Superior temporal gyrus (tissue), 1 donor: ENCODE measurements at regions not wholly inside any gene's neighbourhood (a gene's known extent, or its start where the extent isn't known, plus 50 kb on each side); places are given as distances from the start of the nearest gene placed in this dataset.
A peak's percentile ranks its signal among the peaks of the same experiment; 100 is the strongest.
"Not testable (repeated sequence)": the region's sequence is repeated elsewhere in the genome, so short reads cannot be mapped to it uniquely, and the experiment has no call there.

Experiments used
- DNase-seq: peaks from one replicate; pipeline ENCODE4 v3.0.0-alpha.2; 2016; ENCODE audit errors: extremely low spot score

GRCh38 chr2:78710632-78711375 lies 314.7 kb upstream of the REG3G start:
- DNase-seq, result no peak

GRCh38 chr2:78715293-78715692 lies 310.2 kb upstream of the REG3G start:
- DNase-seq, result no peak

GRCh38 chr2:78718024-78718423 lies 307.5 kb upstream of the REG3G start:
- no peak for DNase-seq

- DNase-seq, result no peak
Measured at GRCh38 chr2:78718473-78718872, 307.0 kb upstream of the REG3G start.

- DNase-seq, result no peak
Measured at GRCh38 chr2:78721355-78722033, 304.0 kb upstream of the REG3G start.

GRCh38 chr2:78734221-78734620 lies 291.3 kb upstream of the REG3G start:
- DNase-seq, result no peak

GRCh38 chr2:78739282-78739681 lies 286.2 kb upstream of the REG3G start:
- DNase-seq, result no peak

- no peak for DNase-seq
Measured at GRCh38 chr2:78749638-78750037, 275.9 kb upstream of the REG3G start.

GRCh38 chr2:78750219-78750618 lies 275.3 kb upstream of the REG3G start:
- no peak for DNase-seq

GRCh38 chr2:78754930-78755329 lies 270.6 kb upstream of the REG3G start:
- no peak for DNase-seq

- DNase-seq, result no peak
Measured at GRCh38 chr2:78757191-78757590, 268.3 kb upstream of the REG3G start.

GRCh38 chr2:78757640-78758039 lies 267.9 kb upstream of the REG3G start:
- DNase-seq, result no peak

- DNase-seq, result not testable (repeated sequence)
Measured at GRCh38 chr2:78758765-78759164, 266.7 kb upstream of the REG3G start.

GRCh38 chr2:78766459-78766858 lies 259.0 kb upstream of the REG3G start:
- DNase-seq, result peak; percentile 64

- no peak for DNase-seq
Measured at GRCh38 chr2:78768016-78768415, 257.5 kb upstream of the REG3G start.

- DNase-seq, result no peak
Measured at GRCh38 chr2:78775291-78775690, 250.2 kb upstream of the REG3G start.

GRCh38 chr2:78778756-78779510 lies 246.6 kb upstream of the REG3G start:
- DNase-seq, result no peak

- DNase-seq, result no peak
Measured at GRCh38 chr2:78779761-78780160, 245.7 kb upstream of the REG3G start.

- DNase-seq, result no peak
Measured at GRCh38 chr2:78780256-78780655, 245.2 kb upstream of the REG3G start.

- DNase-seq, result no peak
Measured at GRCh38 chr2:78780864-78781583, 244.5 kb upstream of the REG3G start.

- DNase-seq, result no peak
Measured at GRCh38 chr2:78782196-78782595, 243.3 kb upstream of the REG3G start.
